ENCODE measurements at regions not wholly inside any gene's neighbourhood (a gene's known extent, or its start where the extent isn't known, plus 50 kb on each side); places are given as distances from the start of the nearest gene placed in this dataset.
"Not testable (repeated sequence)": the region's sequence is repeated elsewhere in the genome, so short reads cannot be mapped to it uniquely, and the experiment has no call there.

- DNase-seq (ENCODE audit: low spot score), result no peak
These were observed 1037.3 kb upstream of the FLRT2 start for GRCh38 chr14:84492685-84493084.

- peak; percentile 23 for DNase-seq (ENCODE audit: low spot score)
These were observed 1036.2 kb upstream of the FLRT2 start for GRCh38 chr14:84493779-84494178.

- DNase-seq (ENCODE audit: low spot score), result no peak
These were observed 1033.3 kb upstream of the FLRT2 start for GRCh38 chr14:84496677-84497076.

GRCh38 chr14:84512823-84513222 is 1017.1 kb upstream of the FLRT2 start:
- not testable (repeated sequence) for DNase-seq (ENCODE audit: low spot score)

GRCh38 chr14:84519836-84520235 is 1010.1 kb upstream of the FLRT2 start:
- no peak for DNase-seq (ENCODE audit: low spot score)

- peak; percentile 10 for DNase-seq (ENCODE audit: low spot score)
These were observed 1009.1 kb upstream of the FLRT2 start for GRCh38 chr14:84520711-84521338.

GRCh38 chr14:84523746-84524145 is 1006.2 kb upstream of the FLRT2 start:
- DNase-seq (ENCODE audit: low spot score), result no peak

GRCh38 chr14:84527706-84528105 is 1002.2 kb upstream of the FLRT2 start:
- no peak for DNase-seq (ENCODE audit: low spot score)

GRCh38 chr14:84532016-84532415 is 997.9 kb upstream of the FLRT2 start:
- no peak for DNase-seq (ENCODE audit: low spot score)

GRCh38 chr14:84533181-84533725 is 996.7 kb upstream of the FLRT2 start:
- no peak for DNase-seq (ENCODE audit: low spot score)

- DNase-seq (ENCODE audit: low spot score), result no peak
These were observed 996.2 kb upstream of the FLRT2 start for GRCh38 chr14:84533791-84534190.

- DNase-seq (ENCODE audit: low spot score), result no peak
These were observed 994.5 kb upstream of the FLRT2 start for GRCh38 chr14:84535484-84535883.

- no peak for DNase-seq (ENCODE audit: low spot score)
These were observed 994.0 kb upstream of the FLRT2 start for GRCh38 chr14:84535976-84536375.

GRCh38 chr14:84541018-84541417 is 988.9 kb upstream of the FLRT2 start:
- no peak for DNase-seq (ENCODE audit: low spot score)

GRCh38 chr14:84543859-84544258 is 986.1 kb upstream of the FLRT2 start:
- DNase-seq (ENCODE audit: low spot score), result no peak

GRCh38 chr14:84544486-84545131 is 985.3 kb upstream of the FLRT2 start:
- DNase-seq (ENCODE audit: low spot score), result no peak

GRCh38 chr14:84546236-84546635 is 983.7 kb upstream of the FLRT2 start:
- no peak for DNase-seq (ENCODE audit: low spot score)

- DNase-seq (ENCODE audit: low spot score), result no peak
These were observed 975.8 kb upstream of the FLRT2 start for GRCh38 chr14:84554136-84554535.

- no peak for DNase-seq (ENCODE audit: low spot score)
These were observed 974.5 kb upstream of the FLRT2 start for GRCh38 chr14:84555493-84555892.

GRCh38 chr14:84566109-84566508 is 963.8 kb upstream of the FLRT2 start:
- DNase-seq (ENCODE audit: low spot score), result no peak

GRCh38 chr14:84575681-84576080 is 954.3 kb upstream of the FLRT2 start:
- DNase-seq (ENCODE audit: low spot score), result no peak

GRCh38 chr14:84579292-84579691 is 950.7 kb upstream of the FLRT2 start:
- no peak for DNase-seq (ENCODE audit: low spot score)

- no peak for DNase-seq (ENCODE audit: low spot score)
These were observed 948.9 kb upstream of the FLRT2 start for GRCh38 chr14:84581041-84581440.

GRCh38 chr14:84584511-84584910 is 945.4 kb upstream of the FLRT2 start:
- DNase-seq (ENCODE audit: low spot score), result no peak

All from H4 (cell line).